ENCODE measurements at regions not wholly inside any gene's neighbourhood (a gene's known extent, or its start where the extent isn't known, plus 50 kb on each side); places are given as distances from the start of the nearest gene placed in this dataset.

- no peak for TF ChIP-seq TAF1 (IDR thresholded peaks at IDR 0.05; ENCODE audit: borderline replicate concordance, low read depth, low read length)
- no peak for TF ChIP-seq POLR2A (IDR thresholded peaks at IDR 0.05; ENCODE audit: low read depth, low read length)
- TF ChIP-seq POLR2AphosphoS5 (IDR thresholded peaks at IDR 0.05; ENCODE audit: low read depth, low read length), result no peak
These were observed 76.6 kb upstream of the PTPRK start for GRCh38 chr6:128597004-128597403.
